ENCODE measurements at regions not wholly inside any gene's neighbourhood (a gene's known extent, or its start where the extent isn't known, plus 50 kb on each side); places are given as distances from the start of the nearest gene placed in this dataset.

GRCh38 chr17:36859706-36860105 is 77.6 kb upstream of the LHX1 start:
- DNase-seq, result no peak
- Mint-ChIP-seq H3K27ac (ENCODE audit: unreplicated experiment) (no peak overlapping the region), H3K36me3 (ENCODE audit: insufficient read depth, unreplicated experiment) (no peaks in the 10 kb centered on the region), H3K4me1 (ENCODE audit: low read depth, unreplicated experiment) (peaks cover 22% of the 10 kb centered on the region), H3K4me3 (ENCODE audit: low read depth, unreplicated experiment) (no peak overlapping the region), H3K9me3 (ENCODE audit: low read depth, unreplicated experiment) (no peaks in the 10 kb centered on the region), H3K27me3 (ENCODE audit: unreplicated experiment) (peaks cover 70% of the 10 kb centered on the region)
- BruUV-seq (replicated peaks), result no TSS peak
- CTCF ChIA-PET, result interaction anchor here (0.8 to 2.2 kb wide), 2 partner anchors 11 to 78 kb away, joined by 6 to 8 read pairs; partner anchors contain the start of gene LHX1
- no peak for TF ChIP-seq CTCF (IDR thresholded peaks at IDR 0.05; ENCODE audit: unreplicated experiment)
- intact Hi-C loops (cut with micrococcal nuclease; ENCODE audit: unreplicated experiment), result loop anchor here (10.0 kb wide), 2 partner anchors 185 to 235 kb away; no protein-coding TSS in a partner anchor

- H3K27me3 Mint-ChIP-seq (ENCODE audit: unreplicated experiment), result peaks cover 80% of the 10 kb centered on the region
Observed at GRCh38 chr17:36861531-36861930, 75.7 kb upstream of the LHX1 start.

GRCh38 chr17:36862116-36862920 is 75.0 kb upstream of the LHX1 start:
- intact Hi-C loops (cut with micrococcal nuclease; ENCODE audit: unreplicated experiment), result no loop called here
- Mint-ChIP-seq H3K9me3 (ENCODE audit: low read depth, unreplicated experiment) (no peaks in the 10 kb centered on the region), H3K4me1 (ENCODE audit: low read depth, unreplicated experiment) (peaks cover 13% of the 10 kb centered on the region), H3K4me3 (ENCODE audit: low read depth, unreplicated experiment) (no peak overlapping the region), H3K36me3 (ENCODE audit: insufficient read depth, unreplicated experiment) (no peaks in the 10 kb centered on the region), H3K27me3 (ENCODE audit: unreplicated experiment) (peaks cover 80% of the 10 kb centered on the region), H3K27ac (ENCODE audit: unreplicated experiment) (no peak overlapping the region)
- TF ChIP-seq CTCF (IDR thresholded peaks at IDR 0.05; ENCODE audit: unreplicated experiment), result no peak
- CTCF ChIA-PET, result interaction anchor here (0.9 to 1.6 kb wide), 4 partner anchors 8 to 113 kb away, joined by 3 to 5 read pairs (median 4); no protein-coding TSS in a partner anchor
- no peak for DNase-seq
- no TSS peak for BruUV-seq (replicated peaks)

More at GRCh38 chr17:36861531-36861930, 75.7 kb upstream of the LHX1 start:
- no peak overlapping the region for H3K27ac Mint-ChIP-seq (ENCODE audit: unreplicated experiment)
- no peak for TF ChIP-seq CTCF (IDR thresholded peaks at IDR 0.05; ENCODE audit: unreplicated experiment)
- no TSS peak for BruUV-seq (replicated peaks)
- intact Hi-C loops (cut with micrococcal nuclease; ENCODE audit: unreplicated experiment), result no loop called here
- DNase-seq, result no peak
- H3K9me3 Mint-ChIP-seq (ENCODE audit: low read depth, unreplicated experiment), result no peaks in the 10 kb centered on the region
- no peak overlapping the region for H3K4me3 Mint-ChIP-seq (ENCODE audit: low read depth, unreplicated experiment)
- CTCF ChIA-PET, result interaction anchor here (0.9 to 1.4 kb wide), 4 partner anchors 9 to 113 kb away, joined by 3 to 5 read pairs (median 4); no protein-coding TSS in a partner anchor
- peaks cover 15% of the 10 kb centered on the region for H3K4me1 Mint-ChIP-seq (ENCODE audit: low read depth, unreplicated experiment)
- no peaks in the 10 kb centered on the region for H3K36me3 Mint-ChIP-seq (ENCODE audit: insufficient read depth, unreplicated experiment)

GRCh38 chr17:36863131-36863530 is 74.1 kb upstream of the LHX1 start:
- DNase-seq, result no peak
- TF ChIP-seq CTCF (IDR thresholded peaks at IDR 0.05; ENCODE audit: unreplicated experiment), result no peak
- Mint-ChIP-seq H3K4me1 (ENCODE audit: low read depth, unreplicated experiment) (peaks cover 13% of the 10 kb centered on the region), H3K27ac (ENCODE audit: unreplicated experiment) (no peak overlapping the region), H3K9me3 (ENCODE audit: low read depth, unreplicated experiment) (no peaks in the 10 kb centered on the region), H3K27me3 (ENCODE audit: unreplicated experiment) (peaks cover 84% of the 10 kb centered on the region), H3K4me3 (ENCODE audit: low read depth, unreplicated experiment) (no peak overlapping the region), H3K36me3 (ENCODE audit: insufficient read depth, unreplicated experiment) (no peaks in the 10 kb centered on the region)
- CTCF ChIA-PET, result interaction anchor here (1.5 to 1.6 kb wide), 2 partner anchors 10 to 29 kb away, joined by 3 to 5 read pairs; no protein-coding TSS in a partner anchor
- BruUV-seq (replicated peaks), result no TSS peak
- intact Hi-C loops (cut with micrococcal nuclease; ENCODE audit: unreplicated experiment), result no loop called here

Measured in Calu3 (cell line).